ENCODE measurements at regions not wholly inside any gene's neighbourhood (a gene's known extent, or its start where the extent isn't known, plus 50 kb on each side); places are given as distances from the start of the nearest gene placed in this dataset.

GRCh38 chr20:24837781-24838450 lies 111.2 kb upstream of the CST7 start:
- peak in 1 of 2 experiments; percentile 42 for DNase-seq
- H3K27me3 ChIP-seq (ENCODE audit: insufficient read depth, low read depth) = no peaks in the 10 kb centered on the region
- no peak overlapping the region for H3K4me2 ChIP-seq

GRCh38 chr20:24838546-24839535 lies 110.2 kb upstream of the CST7 start:
- CTCF ChIA-PET = no interaction called here
- intact Hi-C loops (cut with micrococcal nuclease; ENCODE audit: unreplicated experiment) = no loop called here
- Histone ChIP-seq H3K27me3 (ENCODE audit: insufficient read depth, low read depth) (no peaks in the 10 kb centered on the region), H3K4me1 (replicated peaks; ENCODE audit: insufficient read depth) (peaks cover 17% of the 10 kb centered on the region), H4K20me1 (ENCODE audit: insufficient read depth) (no peaks in the 10 kb centered on the region), H2AFZ (no peak overlapping the region), H3F3A (ENCODE audit: insufficient read depth, low read depth) (no peaks in the 10 kb centered on the region), H3K79me2 (ENCODE audit: low read depth) (no peaks in the 10 kb centered on the region), H3K9me3 (ENCODE audit: insufficient read depth, low read depth) (no peaks in the 10 kb centered on the region), H3K4me3 (no peak overlapping the region), H3K4me2 (no peak overlapping the region), H3K27ac (no peak overlapping the region), H3K9me2 (ENCODE audit: insufficient read depth) (no peaks in the 10 kb centered on the region), H3K36me3 (ENCODE audit: low read depth) (no peaks in the 10 kb centered on the region)
- POLR2A ChIA-PET (ENCODE audit: unreplicated experiment) = no interaction called here
- no peak for TF ChIP-seq CTCF (conservative IDR thresholded peaks at IDR 0.05)
- no peak for TF ChIP-seq EZH2 (IDR thresholded peaks at IDR 0.05; ENCODE audit: low read depth)
- BruUV-seq (replicated peaks) = no TSS peak
- no peak for DNase-seq

More at GRCh38 chr20:24837781-24838450, 111.2 kb upstream of the CST7 start:
- Histone ChIP-seq H3K9me2 (ENCODE audit: insufficient read depth) (no peaks in the 10 kb centered on the region), H3K27ac (no peak overlapping the region), H3K4me1 (replicated peaks; ENCODE audit: insufficient read depth) (peaks cover 13% of the 10 kb centered on the region), H4K20me1 (ENCODE audit: insufficient read depth) (no peaks in the 10 kb centered on the region), H3K9me3 (ENCODE audit: insufficient read depth, low read depth) (no peaks in the 10 kb centered on the region), H2AFZ (no peak overlapping the region), H3K4me3 (no peak overlapping the region), H3K36me3 (ENCODE audit: low read depth) (no peaks in the 10 kb centered on the region), H3F3A (ENCODE audit: insufficient read depth, low read depth) (no peaks in the 10 kb centered on the region), H3K79me2 (ENCODE audit: low read depth) (no peaks in the 10 kb centered on the region)
- intact Hi-C loops (cut with micrococcal nuclease; ENCODE audit: unreplicated experiment) = no loop called here
- TF ChIP-seq EZH2 (IDR thresholded peaks at IDR 0.05; ENCODE audit: low read depth) (no peak), CTCF (conservative IDR thresholded peaks at IDR 0.05) (no peak)
- POLR2A ChIA-PET (ENCODE audit: unreplicated experiment) = no interaction called here
- CTCF ChIA-PET = no interaction called here
- no TSS peak for BruUV-seq (replicated peaks)

- intact Hi-C loops (cut with micrococcal nuclease; ENCODE audit: unreplicated experiment) = no loop called here
- no peak for DNase-seq
- Histone ChIP-seq H3K4me1 (replicated peaks; ENCODE audit: insufficient read depth) (peaks cover 17% of the 10 kb centered on the region), H3K27ac (no peak overlapping the region), H3K9me2 (ENCODE audit: insufficient read depth) (no peaks in the 10 kb centered on the region), H3K27me3 (ENCODE audit: insufficient read depth, low read depth) (no peaks in the 10 kb centered on the region), H3K36me3 (ENCODE audit: low read depth) (no peaks in the 10 kb centered on the region), H3K9me3 (ENCODE audit: insufficient read depth, low read depth) (no peaks in the 10 kb centered on the region), H3K4me2 (no peak overlapping the region), H4K20me1 (ENCODE audit: insufficient read depth) (no peaks in the 10 kb centered on the region), H3K4me3 (no peak overlapping the region), H3F3A (ENCODE audit: insufficient read depth, low read depth) (no peaks in the 10 kb centered on the region), H2AFZ (no peak overlapping the region), H3K79me2 (ENCODE audit: low read depth) (no peaks in the 10 kb centered on the region)
- no TSS peak for BruUV-seq (replicated peaks)
- ChIA-PET CTCF (no interaction called here), POLR2A (ENCODE audit: unreplicated experiment) (no interaction called here)
- TF ChIP-seq CTCF (conservative IDR thresholded peaks at IDR 0.05) = no peak
These were observed 108.9 kb upstream of the CST7 start for GRCh38 chr20:24840121-24840713.

All from PC-9 (cell line).